Lower lobe of right lung (tissue), 2 donors: ENCODE measurements at regions not wholly inside any gene's neighbourhood (a gene's known extent, or its start where the extent isn't known, plus 50 kb on each side); places are given as distances from the start of the nearest gene placed in this dataset.

Source experiments
- ATAC-seq, 2 donors: fragments of 200-7000 bp; cut with Tn5 transposase; one replicate each; pipeline ENCODE4 v1.9.1; 2020 to 2022; ENCODE audit warnings: mild to moderate bottlenecking in 2 of 2, moderate library complexity in 2 of 2
- DNase-seq: peaks from one replicate; pipeline ENCODE4 v3.0.0-alpha.2; 2020
- H3K27ac ChIP-seq: fragments of 200-600 bp; one replicate; pipeline ENCODE4 v1.8.0; 2022
- H3K27me3 ChIP-seq: fragments of 200-600 bp; one replicate; pipeline ENCODE4 v1.8.0; 2022; ENCODE audit warnings: low read depth
- H3K36me3 ChIP-seq: fragments of 200-600 bp; one replicate; pipeline ENCODE4 v1.8.0; 2022; ENCODE audit warnings: mild to moderate bottlenecking
- H3K4me1 ChIP-seq: fragments of 200-600 bp; one replicate; pipeline ENCODE4 v1.8.0; 2022
- H3K4me3 ChIP-seq: fragments of 200-600 bp; one replicate; pipeline ENCODE4 v1.8.0; 2022; ENCODE audit warnings: mild to moderate bottlenecking
- H3K9me3 ChIP-seq: fragments of 200-600 bp; one replicate; pipeline ENCODE4 v1.8.0; 2022
- CTCF ChIP-seq: fragments of 200-600 bp; IDR thresholded peaks from one replicate; pipeline ENCODE4 v1.8.0; 2022; ENCODE audit warnings: antibody characterized with exemption, mild to moderate bottlenecking
- intact Hi-C: fragments of 100-400 bp; cut with DNase I; formaldehyde crosslinking; loops from one replicate; pipeline ENCODE4 v1.11.0; 2022
- donor health status: DM: no; HTN: yes; CAD: no; lungs with severe emphysema.

- Histone ChIP-seq H3K27ac (no peak overlapping the region), H3K4me3 (no peak overlapping the region), H3K36me3 (no peaks in the 10 kb centered on the region), H3K9me3 (no peaks in the 10 kb centered on the region), H3K4me1 (no peaks in the 10 kb centered on the region), H3K27me3 (no peaks in the 10 kb centered on the region)
- no peak for TF ChIP-seq CTCF
- DNase-seq, result no peak
- intact Hi-C loops, result no loop called here
- no peak for ATAC-seq
Measured at GRCh38 chr16:9188721-9189120, 97.3 kb downstream of the HAPSTR1 start.

- Histone ChIP-seq H3K4me1 (no peaks in the 10 kb centered on the region), H3K9me3 (no peaks in the 10 kb centered on the region), H3K36me3 (no peaks in the 10 kb centered on the region), H3K4me3 (no peak overlapping the region), H3K27me3 (peaks cover 3% of the 10 kb centered on the region), H3K27ac (no peak overlapping the region)
- intact Hi-C loops, result no loop called here
- ATAC-seq (no peak), DNase-seq (no peak)
- TF ChIP-seq CTCF, result no peak
Measured at GRCh38 chr16:9191274-9191850, 99.9 kb downstream of the HAPSTR1 start.

- DNase-seq, result no peak
- H3K4me1 ChIP-seq, result no peaks in the 10 kb centered on the region
- no peaks in the 10 kb centered on the region for H3K9me3 ChIP-seq
- no peaks in the 10 kb centered on the region for H3K36me3 ChIP-seq
- ATAC-seq, result no peak
- no peak for TF ChIP-seq CTCF
- intact Hi-C loops, result no loop called here
- peaks cover 3% of the 10 kb centered on the region for H3K27me3 ChIP-seq
- H3K27ac ChIP-seq, result no peak overlapping the region
- H3K4me3 ChIP-seq, result no peak overlapping the region
Measured at GRCh38 chr16:9192746-9193145, 101.3 kb downstream of the HAPSTR1 start.

- ATAC-seq (no peak), DNase-seq (no peak)
- TF ChIP-seq CTCF, result no peak
- no peaks in the 10 kb centered on the region for H3K36me3 ChIP-seq
- H3K4me3 ChIP-seq, result no peak overlapping the region
- intact Hi-C loops, result no loop called here
- H3K27ac ChIP-seq, result no peak overlapping the region
- H3K27me3 ChIP-seq, result peaks cover 3% of the 10 kb centered on the region
- no peaks in the 10 kb centered on the region for H3K4me1 ChIP-seq
- no peaks in the 10 kb centered on the region for H3K9me3 ChIP-seq
Measured at GRCh38 chr16:9195287-9195686, 103.8 kb downstream of the HAPSTR1 start.

GRCh38 chr16:9197957-9198661, 106.7 kb downstream of the HAPSTR1 start:
- Histone ChIP-seq H3K9me3 (no peaks in the 10 kb centered on the region), H3K27me3 (peaks cover 3% of the 10 kb centered on the region), H3K4me1 (no peaks in the 10 kb centered on the region), H3K27ac (no peak overlapping the region), H3K36me3 (no peaks in the 10 kb centered on the region), H3K4me3 (no peak overlapping the region)
- intact Hi-C loops, result no loop called here
- TF ChIP-seq CTCF, result no peak
- ATAC-seq (no peak), DNase-seq (no peak)
